Mucosa of rectum (tissue), 2 donors: ENCODE measurements at regions not wholly inside any gene's neighbourhood (a gene's known extent, or its start where the extent isn't known, plus 50 kb on each side); places are given as distances from the start of the nearest gene placed in this dataset.

ENCODE experiments used
- H3K27ac ChIP-seq, 2 donors: one replicate each; pipeline ENCODE4 v1.7.0; 2013; ENCODE audit warnings: inconsistent platforms in 2 of 2, low read depth in 2 of 2, low read length in 2 of 2
- H3K27me3 ChIP-seq, 2 donors: one replicate each; pipeline ENCODE4 v1.7.0; 2013; ENCODE audit warnings: low read length in 2 of 2; ENCODE audit not compliant: control insufficient read depth in 2 of 2, insufficient read depth in 2 of 2
- H3K36me3 ChIP-seq, 2 donors: one replicate each; pipeline ENCODE4 v1.7.0; 2013; ENCODE audit warnings: low read length in 2 of 2; ENCODE audit not compliant: control insufficient read depth in 2 of 2, insufficient read depth in 2 of 2
- H3K4me1 ChIP-seq, 2 donors: one replicate each; pipeline ENCODE4 v1.7.0; 2013; ENCODE audit warnings: low read length in 2 of 2, mild to moderate bottlenecking in 1 of 2; ENCODE audit not compliant: control insufficient read depth in 2 of 2, insufficient read depth in 2 of 2
- H3K4me3 ChIP-seq, 2 donors: one replicate each; pipeline ENCODE4 v1.7.0; 2013; ENCODE audit warnings: low read length in 2 of 2
- H3K9ac ChIP-seq, 2 donors: one replicate each; pipeline ENCODE4 v1.7.0; 2013; ENCODE audit warnings: low read length in 2 of 2, low read depth in 1 of 2, mild to moderate bottlenecking in 1 of 2
- H3K9me3 ChIP-seq, 2 donors: one replicate each; pipeline ENCODE4 v1.7.0; 2013; ENCODE audit warnings: low read length in 2 of 2; ENCODE audit not compliant: control insufficient read depth in 2 of 2
- donor health status: healthy.
- donor health status: Normal muscosa, but diverticular disease.

DNA sequence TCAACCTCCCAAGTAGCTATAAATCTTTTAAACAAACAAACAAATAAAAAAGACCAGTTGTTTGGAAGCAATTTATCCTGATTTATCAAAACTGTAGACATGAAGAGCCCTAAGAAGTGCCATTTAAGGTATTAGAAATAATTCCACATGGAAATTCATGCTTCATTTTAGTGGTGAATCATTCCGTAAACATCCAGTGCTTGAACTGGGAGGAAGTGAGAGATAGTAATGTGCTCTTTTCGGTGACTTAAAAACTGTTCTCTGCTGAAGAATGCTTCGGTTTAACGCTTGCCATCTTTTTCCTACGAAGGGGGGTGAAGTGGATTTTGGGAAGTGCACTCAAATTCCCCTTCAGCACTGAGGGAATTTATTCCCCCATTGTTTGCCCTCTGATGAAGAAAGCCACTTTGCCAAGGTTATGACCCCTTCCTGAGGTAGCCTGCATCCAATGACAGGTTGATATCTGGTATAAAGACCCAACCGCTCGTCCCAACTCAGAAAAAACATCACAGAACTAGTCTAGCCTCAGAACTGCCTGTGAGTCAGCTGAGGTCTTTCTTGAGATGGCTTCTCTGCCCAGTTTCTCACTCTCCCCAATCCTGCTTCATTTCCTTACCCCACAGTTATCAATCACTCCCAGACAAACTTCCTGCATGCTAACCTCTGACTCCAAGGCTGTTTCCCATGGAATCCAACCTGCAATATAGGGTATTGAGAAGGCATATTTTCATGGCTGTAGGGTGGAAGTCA, 244.1 kb downstream of the AEBP2 start:
- no peak overlapping the region for H3K9ac ChIP-seq
- H3K27me3 ChIP-seq = no peaks in the 10 kb centered on the region
- no peaks in the 10 kb centered on the region for H3K9me3 ChIP-seq
- H3K4me3 ChIP-seq = no peak overlapping the region
- no peaks in the 10 kb centered on the region for H3K4me1 ChIP-seq
- H3K27ac ChIP-seq = peak overlapping the region in 1 of 2 donors; percentile 2
- no peaks in the 10 kb centered on the region for H3K36me3 ChIP-seq

DNA sequence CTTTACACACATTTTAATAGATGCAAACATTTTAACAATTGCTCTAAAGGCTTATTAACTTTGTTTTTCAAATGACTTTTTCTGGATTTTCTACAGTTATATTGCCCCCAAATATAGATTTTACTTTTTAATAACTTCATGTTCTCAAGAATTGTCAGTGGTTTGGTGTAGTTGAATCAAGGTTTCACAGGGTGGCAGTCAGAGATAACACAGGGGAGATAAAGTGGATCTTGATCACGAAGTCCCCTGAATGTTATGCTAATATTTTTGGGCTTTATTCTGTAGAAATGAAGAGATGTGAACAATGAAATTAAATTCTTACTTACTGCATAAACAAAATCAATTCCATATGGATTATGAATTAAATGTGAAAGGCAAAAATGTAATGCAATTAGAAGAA, 248.1 kb downstream of the AEBP2 start:
- H3K4me1 ChIP-seq = no peaks in the 10 kb centered on the region
- H3K27ac ChIP-seq = no peak overlapping the region
- H3K36me3 ChIP-seq = no peaks in the 10 kb centered on the region
- H3K9ac ChIP-seq = no peak overlapping the region
- no peaks in the 10 kb centered on the region for H3K9me3 ChIP-seq
- no peak overlapping the region for H3K4me3 ChIP-seq
- no peaks in the 10 kb centered on the region for H3K27me3 ChIP-seq

DNA sequence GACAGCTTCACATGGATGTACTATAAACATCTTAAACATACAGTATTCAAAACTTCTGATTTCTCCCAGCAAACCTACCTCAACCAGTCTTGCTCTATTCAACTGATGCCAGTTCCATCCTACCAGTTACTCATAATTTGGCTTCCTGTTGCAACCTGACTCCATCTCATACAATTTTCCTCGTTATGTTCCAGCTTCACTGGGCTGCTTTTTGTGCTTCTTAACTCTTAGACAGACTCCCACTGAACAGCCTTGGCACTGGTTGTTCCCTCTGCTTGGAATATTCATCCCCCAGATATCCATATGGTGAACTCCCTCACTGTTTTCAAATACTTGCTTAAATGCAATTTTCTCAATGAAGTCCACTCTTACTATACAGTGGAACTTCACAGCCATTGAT, 249.2 kb downstream of the AEBP2 start:
- H3K9me3 ChIP-seq = no peaks in the 10 kb centered on the region
- no peaks in the 10 kb centered on the region for H3K4me1 ChIP-seq
- no peak overlapping the region for H3K27ac ChIP-seq
- H3K36me3 ChIP-seq = no peaks in the 10 kb centered on the region
- H3K27me3 ChIP-seq = no peaks in the 10 kb centered on the region
- H3K4me3 ChIP-seq = no peak overlapping the region
- no peak overlapping the region for H3K9ac ChIP-seq

DNA sequence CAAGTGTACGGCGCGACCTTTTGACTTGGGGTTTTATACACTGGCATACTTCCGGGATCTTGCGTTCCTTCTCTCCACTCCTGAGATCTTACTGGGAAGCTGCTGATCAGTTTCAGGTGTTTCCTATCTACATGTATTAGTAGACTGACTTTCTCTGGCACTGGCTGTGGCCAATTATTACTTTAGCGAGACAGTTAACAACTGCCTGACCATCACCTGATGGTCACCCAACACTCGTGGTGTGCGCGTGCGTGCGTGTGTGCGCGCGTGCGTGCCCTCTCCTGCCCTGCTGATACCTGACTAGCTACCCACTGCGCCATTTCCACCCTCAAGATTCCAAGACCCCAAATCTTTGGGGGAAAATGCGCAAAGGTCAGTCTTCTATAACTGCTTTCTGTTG, 249.9 kb downstream of the AEBP2 start:
- no peaks in the 10 kb centered on the region for H3K4me1 ChIP-seq
- H3K4me3 ChIP-seq = no peak overlapping the region
- H3K9ac ChIP-seq = no peak overlapping the region
- H3K9me3 ChIP-seq = no peaks in the 10 kb centered on the region
- no peak overlapping the region for H3K27ac ChIP-seq
- no peaks in the 10 kb centered on the region for H3K27me3 ChIP-seq
- no peaks in the 10 kb centered on the region for H3K36me3 ChIP-seq

DNA sequence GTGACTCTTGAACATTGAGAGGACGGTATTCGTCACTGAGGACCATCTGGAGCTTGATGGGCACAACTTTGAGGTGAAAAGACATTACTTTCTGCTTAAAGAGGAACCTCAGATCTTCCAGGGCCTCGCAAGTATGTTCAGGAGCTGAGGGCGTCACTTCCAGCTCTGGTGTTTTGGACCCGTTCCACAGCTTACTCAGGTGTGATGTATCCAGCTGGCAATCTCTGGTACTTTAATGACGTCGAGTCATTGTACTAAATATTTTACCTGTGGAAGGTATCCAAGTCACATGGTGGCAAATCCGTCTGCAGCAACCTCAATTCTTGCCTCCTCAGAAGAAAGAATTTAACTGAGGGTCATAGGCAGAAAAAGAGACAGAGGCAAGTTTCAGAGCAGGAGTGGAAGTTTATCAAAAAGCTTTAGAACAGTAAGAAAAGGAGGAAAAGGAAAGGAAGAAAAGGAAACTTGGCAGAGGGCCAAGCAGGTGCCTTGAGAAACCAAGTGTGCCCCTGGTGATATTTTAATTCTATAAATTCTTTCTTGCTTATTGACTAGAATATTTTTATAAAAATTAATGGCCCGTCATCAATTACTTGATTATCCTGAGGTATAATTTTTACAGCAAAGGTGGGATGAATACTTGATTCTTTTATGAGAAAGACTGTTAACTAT, 250.6 kb downstream of the AEBP2 start:
- H3K4me3 ChIP-seq = no peak overlapping the region

DNA sequence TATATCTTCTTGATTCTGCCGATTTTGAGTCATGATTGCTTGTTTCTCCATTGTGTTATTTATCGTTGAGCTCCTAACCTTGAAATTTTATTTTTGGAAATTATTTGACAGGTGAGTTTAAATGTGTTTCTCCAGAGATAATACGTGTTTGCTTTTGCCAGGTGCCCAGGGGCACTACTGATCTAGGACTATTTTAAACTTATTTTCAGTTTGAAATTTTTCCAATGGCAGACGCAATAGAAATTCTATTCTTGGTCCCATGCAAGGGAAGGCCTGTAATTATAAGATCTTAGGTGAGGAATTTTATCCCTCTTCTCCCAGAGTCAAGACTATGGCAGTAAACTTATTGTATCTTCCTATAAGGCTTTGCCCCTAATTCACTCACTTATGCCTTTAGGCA, 252.8 kb downstream of the AEBP2 start:
- Histone ChIP-seq H3K9ac (no peak overlapping the region), H3K4me1 (no peaks in the 10 kb centered on the region), H3K4me3 (no peak overlapping the region), H3K36me3 (no peaks in the 10 kb centered on the region), H3K27me3 (no peaks in the 10 kb centered on the region), H3K9me3 (no peaks in the 10 kb centered on the region), H3K27ac (no peak overlapping the region)

More for the DNA sequence above, 250.6 kb downstream of the AEBP2 start:
- no peaks in the 10 kb centered on the region for H3K27me3 ChIP-seq
- H3K9ac ChIP-seq = no peak overlapping the region
- no peaks in the 10 kb centered on the region for H3K36me3 ChIP-seq
- H3K9me3 ChIP-seq = no peaks in the 10 kb centered on the region
- no peak overlapping the region for H3K27ac ChIP-seq
- H3K4me1 ChIP-seq = no peaks in the 10 kb centered on the region

DNA sequence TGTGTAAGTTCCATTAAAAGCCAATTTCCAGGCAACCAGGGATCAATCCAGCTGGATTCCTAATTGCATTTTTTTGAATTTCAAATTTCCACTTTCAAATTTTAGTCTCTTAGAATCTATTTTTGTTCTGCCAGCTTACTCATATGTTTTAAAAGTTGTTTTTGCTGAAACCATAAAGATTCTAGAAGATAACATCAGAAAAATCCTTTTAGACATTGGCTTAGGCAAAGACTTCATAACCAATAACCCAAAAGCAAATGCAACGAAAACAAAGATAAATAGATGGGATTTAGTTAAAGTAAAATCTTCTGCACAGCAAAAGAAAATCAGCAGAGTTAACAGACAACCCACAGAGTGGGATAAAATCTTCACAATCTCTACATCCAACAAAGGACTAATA, 253.3 kb downstream of the AEBP2 start:
- Histone ChIP-seq H3K9ac (no peak overlapping the region), H3K27ac (no peak overlapping the region), H3K27me3 (no peaks in the 10 kb centered on the region), H3K36me3 (no peaks in the 10 kb centered on the region), H3K4me1 (no peaks in the 10 kb centered on the region), H3K4me3 (no peak overlapping the region), H3K9me3 (no peaks in the 10 kb centered on the region)

DNA sequence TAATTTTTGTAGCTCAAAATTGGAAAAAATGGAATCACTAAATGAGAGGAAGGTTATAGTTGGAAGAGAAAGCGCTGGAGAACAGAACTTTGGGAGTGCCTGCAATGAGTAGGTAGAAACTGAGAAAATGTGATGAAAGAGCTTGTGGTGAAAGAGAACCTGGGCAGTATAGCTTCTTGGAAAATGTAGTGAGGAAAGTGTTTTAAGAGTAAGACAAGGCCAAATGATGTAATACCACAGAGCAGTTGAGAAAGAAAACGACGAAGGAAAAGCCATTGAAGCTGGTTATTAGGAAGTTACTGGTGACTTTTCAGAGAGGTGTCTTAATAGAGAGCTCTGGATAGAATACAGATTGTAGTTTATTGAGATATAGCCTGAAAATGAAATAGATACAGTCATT, 255.3 kb downstream of the AEBP2 start:
- H3K36me3 ChIP-seq = no peaks in the 10 kb centered on the region
- H3K27me3 ChIP-seq = no peaks in the 10 kb centered on the region
- no peak overlapping the region for H3K4me3 ChIP-seq
- H3K9me3 ChIP-seq = no peaks in the 10 kb centered on the region
- no peaks in the 10 kb centered on the region for H3K4me1 ChIP-seq
- H3K27ac ChIP-seq = no peak overlapping the region
- no peak overlapping the region for H3K9ac ChIP-seq

DNA sequence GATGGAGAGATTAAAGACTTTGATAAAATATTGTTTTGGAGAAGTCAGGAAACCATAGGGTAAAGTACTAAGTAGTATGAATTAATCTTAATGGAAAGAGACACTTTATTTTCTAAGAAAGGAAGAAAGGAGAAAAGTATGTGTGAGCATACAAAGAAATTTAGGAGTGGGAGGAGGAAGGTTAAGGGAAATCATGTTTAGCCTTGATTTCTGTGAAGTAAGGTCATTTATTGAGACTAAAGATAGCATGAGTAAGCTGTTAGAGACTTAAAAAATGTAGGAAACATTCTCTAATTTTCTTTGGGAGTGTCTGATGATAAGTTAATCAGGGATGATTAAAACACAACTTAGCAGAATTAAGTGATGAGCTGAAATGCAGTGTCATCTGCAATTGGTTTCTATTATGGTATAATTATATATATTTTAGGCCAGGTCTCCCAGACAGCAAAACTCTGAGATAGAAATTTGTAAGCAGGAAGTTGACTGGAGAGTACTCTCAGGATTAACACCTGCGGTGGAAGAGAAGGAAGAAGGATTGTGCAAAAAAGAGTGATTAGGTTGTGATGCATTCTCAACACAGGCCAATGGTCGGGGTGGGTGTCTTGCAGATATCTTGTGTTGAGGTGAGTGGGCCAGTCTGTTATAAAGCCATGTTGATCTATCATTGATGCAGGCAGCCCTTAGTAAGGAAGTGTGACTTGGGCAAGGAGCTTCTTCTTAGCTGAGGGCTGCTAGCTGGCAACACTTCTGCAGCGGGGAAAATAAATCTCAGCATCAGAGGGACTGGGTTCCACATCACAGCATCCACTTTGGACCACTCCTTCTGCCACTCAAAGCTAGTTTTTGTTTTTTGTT, 256.2 kb downstream of the AEBP2 start:
- H3K9ac ChIP-seq = no peak overlapping the region
- no peaks in the 10 kb centered on the region for H3K4me1 ChIP-seq

DNA sequence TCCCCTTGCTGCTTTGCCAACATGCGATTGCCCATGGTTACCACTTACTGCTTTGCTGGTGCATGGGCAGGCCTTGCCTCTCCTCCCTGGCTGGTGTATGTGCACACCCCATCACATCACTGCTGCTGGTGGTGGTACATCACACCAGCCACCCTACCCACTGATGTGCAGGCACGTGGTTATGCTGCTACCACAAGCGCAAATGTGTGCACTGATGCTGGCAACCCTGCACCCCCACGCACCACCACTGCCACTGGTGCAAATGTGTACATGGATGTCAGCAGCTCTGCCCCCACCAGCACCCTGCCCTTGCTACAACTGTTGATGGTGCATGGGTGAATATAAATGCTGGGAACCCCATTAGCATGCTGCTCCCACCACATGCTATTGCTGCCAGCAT, 261.7 kb downstream of the AEBP2 start:
- Histone ChIP-seq H3K4me1 (no peaks in the 10 kb centered on the region), H3K27me3 (no peaks in the 10 kb centered on the region), H3K4me3 (no peak overlapping the region), H3K9me3 (no peaks in the 10 kb centered on the region), H3K9ac (no peak overlapping the region), H3K27ac (no peak overlapping the region), H3K36me3 (no peaks in the 10 kb centered on the region)

More for the DNA sequence above, 256.2 kb downstream of the AEBP2 start:
- Histone ChIP-seq H3K9me3 (no peaks in the 10 kb centered on the region), H3K27ac (no peak overlapping the region), H3K27me3 (no peaks in the 10 kb centered on the region), H3K4me3 (no peak overlapping the region), H3K36me3 (no peaks in the 10 kb centered on the region)
